GM12891 (cell line): ENCODE measurements at regions not wholly inside any gene's neighbourhood (a gene's known extent, or its start where the extent isn't known, plus 50 kb on each side); places are given as distances from the start of the nearest gene placed in this dataset.

Experiments
- POLR2A ChIP-seq: IDR thresholded peaks from 2 replicates; pipeline ENCODE4 v1.6.1; 2011; ENCODE audit warnings: low read depth, low read length, control low read depth
- POLR2AphosphoS5 ChIP-seq: IDR thresholded peaks from 2 replicates; pipeline ENCODE4 v1.6.1; 2011; ENCODE audit warnings: low read depth, low read length, control low read depth
- TAF1 ChIP-seq: IDR thresholded peaks from 2 replicates; pipeline ENCODE4 v1.6.1; 2011; ENCODE audit warnings: low read depth, low read length, control low read depth

DNA sequence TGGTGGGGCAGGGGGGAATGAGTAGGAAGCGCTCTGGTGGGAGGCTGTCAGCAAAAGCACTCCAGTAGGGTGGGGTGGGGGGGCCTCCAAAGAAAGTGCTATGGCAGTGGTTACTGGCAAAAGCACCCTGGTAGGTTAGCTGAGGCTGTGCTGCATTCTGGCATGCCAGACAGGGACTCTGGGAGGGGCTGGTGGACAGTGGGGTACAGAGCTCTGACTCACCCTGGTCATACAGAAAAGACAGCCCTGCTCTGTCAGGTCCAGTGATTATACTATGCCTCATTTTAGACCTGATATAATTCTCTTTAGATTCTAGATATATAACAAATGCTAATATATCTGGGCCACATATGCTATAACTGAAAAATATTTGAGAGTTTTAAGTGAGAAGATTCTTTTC lies 82.8 kb upstream of the CPNE4 start:
- TF ChIP-seq POLR2A (no peak), POLR2AphosphoS5 (no peak), TAF1 (no peak)
